IMR-90 (cell line): ENCODE measurements at regions not wholly inside any gene's neighbourhood (a gene's known extent, or its start where the extent isn't known, plus 50 kb on each side); places are given as distances from the start of the nearest gene placed in this dataset.

Source experiments
- ATAC-seq: fragments of 200-7000 bp; cut with Tn5 transposase; 2 replicates; pipeline ENCODE4 v1.9.1; 2020; ENCODE audit warnings: low read depth, mild to moderate bottlenecking, moderate library complexity
- BruUV-seq: library from RNA; stranded (reverse); fragments of 400-500 nt; replicated peaks from 2 replicates; lab custom pipeline; 2021; lab: Mats Ljungman, UMichigan
- CTCF ChIA-PET: fragments of 300-600 bp; formaldehyde crosslinking; extraction: SDS; loops from one replicate; lab custom pipeline; 2021; ENCODE audit warnings: antibody characterized with exemption; lab: Yijun Ruan, JAX
- POLR2A ChIA-PET: fragments of 300-600 bp; sonication (Branson Sonifier 250); formaldehyde crosslinking; loops from one replicate; lab custom pipeline; 2022; ENCODE audit warnings: antibody characterized with exemption; ENCODE audit not compliant: unreplicated experiment; lab: Charles Lee
- DNase-seq: peaks from one replicate; pipeline ENCODE4 v3.0.0; 2013
- H2AFZ ChIP-seq: replicated peaks from 2 replicates; pipeline ENCODE3; 2013; ENCODE audit warnings: low read length, mild to moderate bottlenecking; ENCODE audit not compliant: poor library complexity
- H2AK5ac ChIP-seq: 2 replicates; pipeline ENCODE4 v1.6.1; 2013; ENCODE audit warnings: low read depth, low read length, inconsistent platforms
- H2AK9ac ChIP-seq: replicated peaks from 2 replicates; pipeline ENCODE3; 2013; ENCODE audit warnings: mild to moderate bottlenecking, low read depth, low read length, moderate library complexity; ENCODE audit not compliant: poor library complexity
- H2BK120ac ChIP-seq: 2 replicates; pipeline ENCODE4 v1.6.1; 2013; ENCODE audit warnings: low read depth, low read length, inconsistent platforms
- H2BK15ac ChIP-seq: 3 replicates; pipeline ENCODE4 v1.6.1; 2013; ENCODE audit warnings: low read depth, low read length, inconsistent platforms
- H2BK20ac ChIP-seq: 2 replicates; pipeline ENCODE4 v1.6.1; 2013; ENCODE audit warnings: low read depth, mild to moderate bottlenecking, inconsistent platforms, low read length, moderate library complexity
- H2BK5ac ChIP-seq: 2 replicates; pipeline ENCODE4 v1.6.1; 2013; ENCODE audit warnings: mild to moderate bottlenecking, low read depth, low read length, inconsistent platforms; ENCODE audit not compliant: poor library complexity, severe bottlenecking
- H3K14ac ChIP-seq: replicated peaks from 2 replicates; pipeline ENCODE4 v1.6.1; 2013; ENCODE audit warnings: low read depth, low read length, inconsistent platforms
- H3K18ac ChIP-seq: 2 replicates; pipeline ENCODE4 v1.6.1; 2013; ENCODE audit warnings: low read depth, low read length, control low read depth
- H3K23ac ChIP-seq: 2 replicates; pipeline ENCODE4 v1.6.1; 2013; ENCODE audit warnings: low read depth, low read length, inconsistent platforms
- H3K27ac ChIP-seq: 2 replicates; pipeline ENCODE4 v1.5.1; 2013; ENCODE audit warnings: mild to moderate bottlenecking, control low read depth, low read length; ENCODE audit not compliant: insufficient read depth
- H3K27me3 ChIP-seq: 2 replicates; pipeline ENCODE4 v1.6.1; 2013; ENCODE audit warnings: low read length; ENCODE audit not compliant: control insufficient read depth, insufficient read depth
- H3K36me3 ChIP-seq: 2 replicates; pipeline ENCODE4 v1.6.1; 2013; ENCODE audit warnings: low read length, mixed read lengths; ENCODE audit not compliant: control insufficient read depth, insufficient read depth
- H3K4ac ChIP-seq: 2 replicates; pipeline ENCODE4 v1.6.1; 2013; ENCODE audit warnings: low read depth, low read length, inconsistent platforms
- H3K4me1 ChIP-seq: 2 replicates; pipeline ENCODE4 v1.6.1; 2013; ENCODE audit warnings: low read length, mixed read lengths; ENCODE audit not compliant: control insufficient read depth, insufficient read depth
- H3K4me2 ChIP-seq: 2 replicates; pipeline ENCODE4 v1.6.1; 2013; ENCODE audit warnings: low read depth, mild to moderate bottlenecking, control low read depth, low read length, moderate library complexity
- H3K4me3 ChIP-seq: 2 replicates; pipeline ENCODE4 v1.5.1; 2013; ENCODE audit warnings: low read depth, mild to moderate bottlenecking, control low read depth, low read length, moderate library complexity; ENCODE audit not compliant: insufficient read depth
- H3K56ac ChIP-seq: 2 replicates; pipeline ENCODE4 v1.6.1; 2013; ENCODE audit warnings: low read length, inconsistent platforms; ENCODE audit not compliant: insufficient read depth; ENCODE audit errors: extremely low read depth
- H3K79me1 ChIP-seq, 2 experiments: 2 replicates each; pipeline ENCODE4 v1.6.1; 2013; ENCODE audit warnings: low read length in 2 of 2, inconsistent platforms in 1 of 2, low read depth in 1 of 2
- H3K9ac ChIP-seq: 2 replicates; pipeline ENCODE4 v1.6.1; 2013; ENCODE audit warnings: low read depth, low read length, control low read depth
- H3K9me1 ChIP-seq: 2 replicates; pipeline ENCODE4 v1.6.1; 2013; ENCODE audit warnings: low read length, inconsistent platforms; ENCODE audit not compliant: insufficient read depth
- H3K9me3 ChIP-seq: 2 replicates; pipeline ENCODE4 v1.6.1; 2013; ENCODE audit warnings: low read length; ENCODE audit not compliant: control insufficient read depth, insufficient read depth
- H4K20me1 ChIP-seq: 2 replicates; pipeline ENCODE4 v1.6.1; 2013; ENCODE audit warnings: low read length, inconsistent platforms; ENCODE audit not compliant: insufficient read depth
- H4K5ac ChIP-seq: 2 replicates; pipeline ENCODE4 v1.6.1; 2013; ENCODE audit warnings: mild to moderate bottlenecking, low read depth, low read length, control low read depth
- H4K8ac ChIP-seq, 2 experiments: 2 replicates each; pipeline ENCODE4 v1.6.1; 2013; ENCODE audit warnings: low read depth in 2 of 2, low read length in 2 of 2, control low read depth in 1 of 2, inconsistent platforms in 1 of 2
- H4K91ac ChIP-seq: 2 replicates; pipeline ENCODE4 v1.6.1; 2013; ENCODE audit warnings: low read depth, low read length, inconsistent platforms; ENCODE audit not compliant: insufficient read depth
- BHLHE40 ChIP-seq: fragments of 150-350 bp; IDR thresholded peaks from 2 replicates; pipeline ENCODE4 v1.6.1; 2016; ENCODE audit warnings: mild to moderate bottlenecking, low read depth, low read length
- CEBPB ChIP-seq: IDR thresholded peaks from 2 replicates; pipeline ENCODE4 v1.6.1; 2012; ENCODE audit warnings: low read depth, low read length, improper control_type of control experiment
- CHD1 ChIP-seq: IDR thresholded peaks from 2 replicates; pipeline ENCODE4 v1.6.1; 2012; ENCODE audit warnings: low read depth, low read length, improper control_type of control experiment
- FOS ChIP-seq: fragments of 150-350 bp; IDR thresholded peaks from 2 replicates; pipeline ENCODE4 v1.6.1; 2016; ENCODE audit warnings: low read depth, low read length
- MAFK ChIP-seq: IDR thresholded peaks from 2 replicates; pipeline ENCODE4 v1.6.1; 2012; ENCODE audit warnings: low read depth, low read length, improper control_type of control experiment
- MAZ ChIP-seq: IDR thresholded peaks from 2 replicates; pipeline ENCODE4 v1.6.1; 2012; ENCODE audit warnings: low read depth, mild to moderate bottlenecking, low read length, improper control_type of control experiment, moderate library complexity, borderline replicate concordance
- MXI1 ChIP-seq: IDR thresholded peaks from 2 replicates; pipeline ENCODE4 v1.6.1; 2012; ENCODE audit warnings: low read depth, mild to moderate bottlenecking, low read length, moderate library complexity, borderline replicate concordance
- NFE2L2 ChIP-seq: fragments of 150-350 bp; IDR thresholded peaks from 2 replicates; pipeline ENCODE4 v1.6.1; 2016; ENCODE audit warnings: low read depth, mild to moderate bottlenecking, low read length
- POLR2A ChIP-seq: IDR thresholded peaks from 2 replicates; pipeline ENCODE4 v1.6.1; 2012; ENCODE audit warnings: mild to moderate bottlenecking, low read depth, low read length
- RAD21 ChIP-seq: IDR thresholded peaks from 2 replicates; pipeline ENCODE4 v1.6.1; 2012; ENCODE audit warnings: low read length, improper control_type of control experiment
- RCOR1 ChIP-seq: IDR thresholded peaks from 2 replicates; pipeline ENCODE4 v1.6.1; 2012; ENCODE audit warnings: mild to moderate bottlenecking, low read length, improper control_type of control experiment; ENCODE audit not compliant: insufficient replicate concordance
- RFX5 ChIP-seq: IDR thresholded peaks from 2 replicates; pipeline ENCODE4 v1.8.0; 2012; ENCODE audit warnings: low read depth, mild to moderate bottlenecking, low read length, moderate library complexity
- SMC3 ChIP-seq: fragments of 150-350 bp; IDR thresholded peaks from 2 replicates; pipeline ENCODE4 v1.6.1; 2016; ENCODE audit warnings: low read depth, mild to moderate bottlenecking, antibody characterized with exemption, low read length, moderate library complexity
- WGBS, 2 experiments: methylation state at CpG; one replicate each; pipeline versions ENCODE4 v1.1.5 to v1.1.7; 2013; ENCODE audit warnings: missing lambda C conversion rate in 2 of 2; ENCODE audit not compliant: insufficient read length in 1 of 2; ENCODE audit errors: extremely low coverage in 2 of 2; 5-methylcytosine and 5-hydroxymethylcytosine counted together
- dilution Hi-C: fragments of 300-500 bp; cut with HindIII; formaldehyde crosslinking; loops from one replicate; pipeline ENCODE4 v1.14.3; 2018; ENCODE audit warnings: low sequenced_read_pairs; ENCODE audit not compliant: unreplicated experiment
- in situ Hi-C: fragments of 300-500 bp; cut with MboI; formaldehyde crosslinking; loops from 3 replicates; pipeline ENCODE4 v1.14.3; 2019; ENCODE audit warnings: low sequenced_read_pairs, inconsistent platforms, mixed read lengths
- intact Hi-C: fragments of 100-400 bp; cut with micrococcal nuclease; formaldehyde crosslinking; loops from 2 replicates; pipeline ENCODE4 v1.10.0; 2022
- TF ChIP-seq, protein P1 (sequence below): fragments of 150-350 bp; IDR thresholded peaks from 2 replicates; pipeline ENCODE4 v1.6.1; 2017; ENCODE audit warnings: mild to moderate bottlenecking, antibody characterized with exemption, low read length, low read depth
- TF ChIP-seq, protein P2 (sequence below): fragments of 150-350 bp; IDR thresholded peaks from 2 replicates; pipeline ENCODE4 v1.6.1; 2016; ENCODE audit warnings: low read depth, mild to moderate bottlenecking, low read length, moderate library complexity, borderline replicate concordance
- TF ChIP-seq, protein P3 (sequence below): conservative IDR thresholded peaks from 2 replicates; pipeline ENCODE4 v1.5.1; 2012; ENCODE audit warnings: mild to moderate bottlenecking, low read depth, low read length, improper control_type of control experiment

DNA sequence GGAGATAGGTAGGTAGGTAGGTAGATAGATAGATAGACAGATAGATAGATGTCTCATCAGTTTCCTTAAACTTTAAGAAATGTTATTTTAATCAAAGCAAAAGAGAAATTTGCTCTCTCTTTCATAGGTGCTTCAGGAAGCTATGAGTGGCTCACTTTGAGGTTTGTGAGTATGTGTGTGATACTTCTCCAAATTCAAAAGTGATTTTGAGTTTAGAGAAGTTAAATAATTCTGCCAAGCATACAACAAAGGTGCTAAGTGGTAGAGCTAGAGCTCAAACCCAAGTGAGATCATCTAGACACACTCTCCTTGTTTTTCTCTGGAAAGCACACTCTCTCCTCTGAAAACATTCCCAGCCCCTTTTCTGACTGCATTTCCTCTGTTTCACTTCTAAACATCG, 156.2 kb downstream of the EDN1 start:
- Histone ChIP-seq H3K79me1 (no peaks in the 10 kb centered on the region), H3K27me3 (peaks cover 6% of the 10 kb centered on the region; the same call in 1 of the 2 replicates), H2AK5ac (no peak overlapping the region), H3K56ac (no peak overlapping the region), H2BK15ac (no peak overlapping the region), H2BK5ac (no peak overlapping the region), H3K9ac (no peak overlapping the region), H2BK120ac (no peak overlapping the region), H2BK20ac (no peak overlapping the region), H3K14ac (no peak overlapping the region), H3K4me2 (no peak overlapping the region), H3K18ac (no peak overlapping the region), H3K4me1 (no peaks in the 10 kb centered on the region), H4K8ac (no peak overlapping the region), H4K5ac (no peak overlapping the region), H4K20me1 (no peaks in the 10 kb centered on the region), H2AFZ (no peak overlapping the region), H3K9me3 (no peaks in the 10 kb centered on the region), H3K4me3 (no peak overlapping the region), H4K91ac (no peak overlapping the region), H3K23ac (no peak overlapping the region), H3K9me1 (no peaks in the 10 kb centered on the region), H3K4ac (no peak overlapping the region), H3K27ac (no peak overlapping the region), H2AK9ac (no peak overlapping the region), H3K36me3 (no peaks in the 10 kb centered on the region)
- CTCF ChIA-PET: interaction anchor here (1.0 kb wide), 1 partner anchor 24 kb away, joined by 3 read pairs; no protein-coding TSS in a partner anchor
- TF ChIP-seq RAD21 (no peak), CEBPB (no peak), FOS (no peak), BHLHE40 (no peak), SMC3 (no peak), RCOR1 (no peak), NFE2L2 (no peak), MXI1 (no peak), MAZ (no peak), POLR2A (no peak), CHD1 (no peak), MAFK (no peak), RFX5 (no peak)
- TF ChIP-seq, protein P1, sequence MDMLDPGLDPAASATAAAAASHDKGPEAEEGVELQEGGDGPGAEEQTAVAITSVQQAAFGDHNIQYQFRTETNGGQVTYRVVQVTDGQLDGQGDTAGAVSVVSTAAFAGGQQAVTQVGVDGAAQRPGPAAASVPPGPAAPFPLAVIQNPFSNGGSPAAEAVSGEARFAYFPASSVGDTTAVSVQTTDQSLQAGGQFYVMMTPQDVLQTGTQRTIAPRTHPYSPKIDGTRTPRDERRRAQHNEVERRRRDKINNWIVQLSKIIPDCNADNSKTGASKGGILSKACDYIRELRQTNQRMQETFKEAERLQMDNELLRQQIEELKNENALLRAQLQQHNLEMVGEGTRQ: no peak
- TF ChIP-seq, protein P2, sequence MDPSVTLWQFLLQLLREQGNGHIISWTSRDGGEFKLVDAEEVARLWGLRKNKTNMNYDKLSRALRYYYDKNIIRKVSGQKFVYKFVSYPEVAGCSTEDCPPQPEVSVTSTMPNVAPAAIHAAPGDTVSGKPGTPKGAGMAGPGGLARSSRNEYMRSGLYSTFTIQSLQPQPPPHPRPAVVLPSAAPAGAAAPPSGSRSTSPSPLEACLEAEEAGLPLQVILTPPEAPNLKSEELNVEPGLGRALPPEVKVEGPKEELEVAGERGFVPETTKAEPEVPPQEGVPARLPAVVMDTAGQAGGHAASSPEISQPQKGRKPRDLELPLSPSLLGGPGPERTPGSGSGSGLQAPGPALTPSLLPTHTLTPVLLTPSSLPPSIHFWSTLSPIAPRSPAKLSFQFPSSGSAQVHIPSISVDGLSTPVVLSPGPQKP: no peak
- TF ChIP-seq, protein P3, sequence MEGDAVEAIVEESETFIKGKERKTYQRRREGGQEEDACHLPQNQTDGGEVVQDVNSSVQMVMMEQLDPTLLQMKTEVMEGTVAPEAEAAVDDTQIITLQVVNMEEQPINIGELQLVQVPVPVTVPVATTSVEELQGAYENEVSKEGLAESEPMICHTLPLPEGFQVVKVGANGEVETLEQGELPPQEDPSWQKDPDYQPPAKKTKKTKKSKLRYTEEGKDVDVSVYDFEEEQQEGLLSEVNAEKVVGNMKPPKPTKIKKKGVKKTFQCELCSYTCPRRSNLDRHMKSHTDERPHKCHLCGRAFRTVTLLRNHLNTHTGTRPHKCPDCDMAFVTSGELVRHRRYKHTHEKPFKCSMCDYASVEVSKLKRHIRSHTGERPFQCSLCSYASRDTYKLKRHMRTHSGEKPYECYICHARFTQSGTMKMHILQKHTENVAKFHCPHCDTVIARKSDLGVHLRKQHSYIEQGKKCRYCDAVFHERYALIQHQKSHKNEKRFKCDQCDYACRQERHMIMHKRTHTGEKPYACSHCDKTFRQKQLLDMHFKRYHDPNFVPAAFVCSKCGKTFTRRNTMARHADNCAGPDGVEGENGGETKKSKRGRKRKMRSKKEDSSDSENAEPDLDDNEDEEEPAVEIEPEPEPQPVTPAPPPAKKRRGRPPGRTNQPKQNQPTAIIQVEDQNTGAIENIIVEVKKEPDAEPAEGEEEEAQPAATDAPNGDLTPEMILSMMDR: no peak
- in situ Hi-C loops: no loop called here
- WGBS, 2 experiments: 33% methylated on average over 1 of the region's 1 CpG; no CpG with 5 or more reads in 1 of the 2 experiments
- POLR2A ChIA-PET: no interaction called here
- no peak for ATAC-seq
- no peak for DNase-seq
- intact Hi-C loops: no loop called here
- no TSS peak for BruUV-seq
- dilution Hi-C loops: no loop called here
